ENCODE measurements at regions not wholly inside any gene's neighbourhood (a gene's known extent, or its start where the extent isn't known, plus 50 kb on each side); places are given as distances from the start of the nearest gene placed in this dataset.

DNA sequence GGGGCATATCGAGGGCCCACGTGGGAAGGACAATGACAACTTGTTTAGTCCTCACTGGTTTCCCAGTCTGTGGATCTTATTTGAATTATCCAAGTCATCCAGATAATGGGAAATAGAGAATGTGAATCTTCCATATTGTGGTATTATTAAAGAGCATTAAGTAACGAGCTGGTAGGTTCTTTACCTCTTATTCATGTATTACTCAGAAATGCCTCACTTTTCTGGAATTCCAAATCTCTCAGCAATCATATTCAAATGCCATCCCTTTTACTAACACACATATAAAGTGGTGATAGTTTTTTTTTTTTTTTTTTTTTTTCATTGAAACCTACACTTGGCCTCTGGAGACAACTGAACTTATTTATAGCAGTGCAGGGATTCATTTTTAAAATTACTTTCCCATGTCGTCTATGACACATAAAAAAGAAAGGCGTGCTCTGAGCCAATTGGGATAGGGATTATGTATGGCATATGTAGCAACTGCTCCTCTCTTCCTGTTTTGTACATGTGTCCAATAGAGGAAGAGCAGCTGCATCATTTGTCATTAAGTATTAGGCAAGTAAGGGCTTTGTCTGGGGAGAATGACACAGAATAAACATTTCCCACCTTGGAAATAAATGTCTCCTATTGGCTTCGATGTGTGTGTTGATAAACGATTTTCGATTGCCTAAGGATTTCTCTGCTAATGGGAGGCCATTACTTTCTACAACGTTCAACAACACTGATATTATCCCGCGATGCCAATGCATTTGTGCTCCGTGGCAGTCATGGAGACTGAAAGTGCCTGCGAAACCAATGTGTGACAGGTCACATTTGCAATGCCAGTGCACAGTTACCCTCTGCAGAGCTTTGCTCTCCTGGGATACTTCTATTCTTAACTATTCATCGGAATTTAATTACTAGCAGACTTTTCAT is 78.6 kb upstream of the IFNG-AS1 start:
- TF ChIP-seq, protein P1, sequence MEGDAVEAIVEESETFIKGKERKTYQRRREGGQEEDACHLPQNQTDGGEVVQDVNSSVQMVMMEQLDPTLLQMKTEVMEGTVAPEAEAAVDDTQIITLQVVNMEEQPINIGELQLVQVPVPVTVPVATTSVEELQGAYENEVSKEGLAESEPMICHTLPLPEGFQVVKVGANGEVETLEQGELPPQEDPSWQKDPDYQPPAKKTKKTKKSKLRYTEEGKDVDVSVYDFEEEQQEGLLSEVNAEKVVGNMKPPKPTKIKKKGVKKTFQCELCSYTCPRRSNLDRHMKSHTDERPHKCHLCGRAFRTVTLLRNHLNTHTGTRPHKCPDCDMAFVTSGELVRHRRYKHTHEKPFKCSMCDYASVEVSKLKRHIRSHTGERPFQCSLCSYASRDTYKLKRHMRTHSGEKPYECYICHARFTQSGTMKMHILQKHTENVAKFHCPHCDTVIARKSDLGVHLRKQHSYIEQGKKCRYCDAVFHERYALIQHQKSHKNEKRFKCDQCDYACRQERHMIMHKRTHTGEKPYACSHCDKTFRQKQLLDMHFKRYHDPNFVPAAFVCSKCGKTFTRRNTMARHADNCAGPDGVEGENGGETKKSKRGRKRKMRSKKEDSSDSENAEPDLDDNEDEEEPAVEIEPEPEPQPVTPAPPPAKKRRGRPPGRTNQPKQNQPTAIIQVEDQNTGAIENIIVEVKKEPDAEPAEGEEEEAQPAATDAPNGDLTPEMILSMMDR (IDR thresholded peaks at IDR 0.05; ENCODE audit: insufficient read depth, low read length, poor library complexity, severe bottlenecking) = no peak
- no peak for TF ChIP-seq EZH2phosphoT487 (conservative IDR thresholded peaks at IDR 0.05; ENCODE audit: low read length)

All from SU-DHL-6 (cell line).